ENCODE measurements at regions not wholly inside any gene's neighbourhood (a gene's known extent, or its start where the extent isn't known, plus 50 kb on each side); places are given as distances from the start of the nearest gene placed in this dataset.

GRCh38 chr2:198991431-198991830, 466.3 kb downstream of the SATB2 start:
- no peak overlapping the region for H3K4me2 ChIP-seq (ENCODE audit: control insufficient read depth, extremely low read depth, insufficient read depth, low read depth, low read length)
- DNase-seq (ENCODE audit: low read depth, low spot score) = no peak

DNA sequence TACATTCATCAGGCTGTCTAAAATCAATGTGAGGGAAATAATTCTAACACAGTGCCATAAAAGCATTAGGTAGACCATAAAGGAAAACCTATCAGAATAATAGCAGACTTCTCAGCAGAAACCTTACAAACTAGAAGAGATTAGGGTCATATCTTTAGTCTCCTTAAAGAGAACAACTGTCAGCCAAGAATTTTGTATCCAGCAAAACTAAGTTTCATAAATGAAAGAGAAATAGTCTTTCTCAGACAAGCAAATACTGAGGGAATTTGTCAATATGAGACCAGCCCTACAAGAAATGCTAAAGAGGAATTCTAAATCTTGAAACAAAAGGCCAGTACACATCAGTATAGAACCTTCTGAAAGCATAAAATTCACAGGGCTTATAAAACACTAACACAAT, 482.0 kb downstream of the SATB2 start:
- dilution Hi-C loops (cut with MboI; ENCODE audit: extremely low pct_ligation_motif_present, low sequenced_read_pairs) = no loop called here
- no peak overlapping the region for H3K9ac ChIP-seq (ENCODE audit: control insufficient read depth, extremely low read depth, insufficient read depth, low read length)
- no peak overlapping the region for H2AFZ ChIP-seq (ENCODE audit: control insufficient read depth, low read length)
- H3K27ac ChIP-seq (ENCODE audit: control insufficient read depth, insufficient read depth, low read length) = no peak overlapping the region
- no peaks in the 10 kb centered on the region for H3K4me1 ChIP-seq (ENCODE audit: control insufficient read depth, extremely low read depth, insufficient read depth, low read length)
- H3K79me2 ChIP-seq (ENCODE audit: control insufficient read depth, insufficient read depth, low read length) = no peaks in the 10 kb centered on the region
- H3K4me2 ChIP-seq (ENCODE audit: control insufficient read depth, extremely low read depth, insufficient read depth, low read depth, low read length) = no peak overlapping the region
- H4K20me1 ChIP-seq (ENCODE audit: control insufficient read depth, extremely low read depth, insufficient read depth, low read length) = no peaks in the 10 kb centered on the region
- H3K9me1 ChIP-seq (ENCODE audit: control insufficient read depth, extremely low read depth, insufficient read depth, low read length) = no peaks in the 10 kb centered on the region
- no peaks in the 10 kb centered on the region for H3K36me3 ChIP-seq (ENCODE audit: control insufficient read depth in 2 of 2, extremely low read depth in 1 of 2, insufficient read depth in 2 of 2, low read length in 2 of 2)
- TF ChIP-seq EZH2 (IDR thresholded peaks at IDR 0.05; ENCODE audit: low read length) (no peak), CTCF (optimal IDR thresholded peaks at IDR 0.05 in 1 of 3, IDR thresholded peaks at IDR 0.05 in 1 of 3, conservative IDR thresholded peaks at IDR 0.05 in 1 of 3; ENCODE audit: extremely low read depth in 1 of 3, insufficient read depth in 2 of 3, low read length in 3 of 3) (no peak)
- H3K9me3 ChIP-seq (ENCODE audit: control insufficient read depth, low read depth, low read length) = no peaks in the 10 kb centered on the region
- DNase-seq (ENCODE audit: low read depth, low spot score) = no peak
- FAIRE-seq = no peak
- H3K4me3 ChIP-seq (ENCODE audit: control insufficient read depth in 2 of 3, extremely low read depth in 1 of 3, insufficient read depth in 2 of 3, low read depth in 1 of 3, low read length in 3 of 3) = no peak overlapping the region
- no peaks in the 10 kb centered on the region for H3K27me3 ChIP-seq (ENCODE audit: control insufficient read depth, extremely low read depth, insufficient read depth, low read length)

More at GRCh38 chr2:198991431-198991830, 466.3 kb downstream of the SATB2 start:
- H3K4me3 ChIP-seq (ENCODE audit: control insufficient read depth in 2 of 3, extremely low read depth in 1 of 3, insufficient read depth in 2 of 3, low read depth in 1 of 3, low read length in 3 of 3) = no peak overlapping the region
- peaks cover 1% of the 10 kb centered on the region for H3K9me3 ChIP-seq (ENCODE audit: control insufficient read depth, low read depth, low read length)
- H3K4me1 ChIP-seq (ENCODE audit: control insufficient read depth, extremely low read depth, insufficient read depth, low read length) = no peaks in the 10 kb centered on the region
- H3K79me2 ChIP-seq (ENCODE audit: control insufficient read depth, insufficient read depth, low read length) = no peaks in the 10 kb centered on the region
- H2AFZ ChIP-seq (ENCODE audit: control insufficient read depth, low read length) = no peak overlapping the region
- TF ChIP-seq EZH2 (IDR thresholded peaks at IDR 0.05; ENCODE audit: low read length) (no peak), CTCF (optimal IDR thresholded peaks at IDR 0.05 in 1 of 3, IDR thresholded peaks at IDR 0.05 in 1 of 3, conservative IDR thresholded peaks at IDR 0.05 in 1 of 3; ENCODE audit: extremely low read depth in 1 of 3, insufficient read depth in 2 of 3, low read length in 3 of 3) (no peak)
- H3K9me1 ChIP-seq (ENCODE audit: control insufficient read depth, extremely low read depth, insufficient read depth, low read length) = no peaks in the 10 kb centered on the region
- H4K20me1 ChIP-seq (ENCODE audit: control insufficient read depth, extremely low read depth, insufficient read depth, low read length) = no peaks in the 10 kb centered on the region
- H3K9ac ChIP-seq (ENCODE audit: control insufficient read depth, extremely low read depth, insufficient read depth, low read length) = no peak overlapping the region
- H3K27ac ChIP-seq (ENCODE audit: control insufficient read depth, insufficient read depth, low read length) = no peak overlapping the region
- H3K36me3 ChIP-seq (ENCODE audit: control insufficient read depth in 2 of 2, extremely low read depth in 1 of 2, insufficient read depth in 2 of 2, low read length in 2 of 2) = no peaks in the 10 kb centered on the region
- no peak for FAIRE-seq
- no peaks in the 10 kb centered on the region for H3K27me3 ChIP-seq (ENCODE audit: control insufficient read depth, extremely low read depth, insufficient read depth, low read length)
- dilution Hi-C loops (cut with MboI; ENCODE audit: extremely low pct_ligation_motif_present, low sequenced_read_pairs) = no loop called here

Data from keratinocyte (primary cell).